GM23338 (cell line): ENCODE measurements at regions not wholly inside any gene's neighbourhood (a gene's known extent, or its start where the extent isn't known, plus 50 kb on each side); places are given as distances from the start of the nearest gene placed in this dataset.

Source experiments
- ATAC-seq: fragments of 200-7000 bp; cut with Tn5 transposase; 3 replicates; pipeline ENCODE4 v1.9.1; 2020
- DNase-seq: peaks from one replicate; pipeline ENCODE4 v3.0.0-alpha.2; 2015; ENCODE audit warnings: low spot score
- H2AFZ ChIP-seq: fragments of 200-600 bp; sonication (generic); 2 replicates; pipeline ENCODE4 v1.8.0; 2016; ENCODE audit warnings: antibody characterized with exemption, mild to moderate bottlenecking, moderate library complexity
- H3F3A ChIP-seq: fragments of 200-600 bp; sonication (generic); replicated peaks from 2 replicates; pipeline ENCODE4 v1.8.0; 2017; ENCODE audit warnings: antibody characterized with exemption, mixed run types, low read depth
- H3K27ac ChIP-seq: fragments of 200-600 bp; sonication (generic); 2 replicates; pipeline ENCODE4 v1.6.1; 2016; ENCODE audit warnings: low read depth
- H3K27me3 ChIP-seq: fragments of 200-600 bp; sonication (generic); 2 replicates; pipeline ENCODE4 v1.8.0; 2016; ENCODE audit warnings: mild to moderate bottlenecking, mixed run types, moderate library complexity; ENCODE audit not compliant: insufficient read depth
- H3K36me3 ChIP-seq: fragments of 200-600 bp; sonication (generic); 2 replicates; pipeline ENCODE4 v1.8.0; 2016; ENCODE audit warnings: mild to moderate bottlenecking; ENCODE audit not compliant: insufficient read depth
- H3K4me1 ChIP-seq: fragments of 200-600 bp; sonication (generic); 2 replicates; pipeline ENCODE4 v1.8.0; 2016; ENCODE audit warnings: mild to moderate bottlenecking, moderate library complexity; ENCODE audit not compliant: insufficient read depth
- H3K4me2 ChIP-seq: fragments of 200-600 bp; sonication (generic); 2 replicates; pipeline ENCODE4 v1.7.1; 2017; ENCODE audit warnings: mixed run types
- H3K4me3 ChIP-seq: fragments of 200-600 bp; sonication (generic); 2 replicates; pipeline ENCODE4 v1.6.1; 2016; ENCODE audit warnings: mixed run types
- H3K79me2 ChIP-seq: fragments of 200-600 bp; sonication (generic); replicated peaks from 2 replicates; pipeline ENCODE4 v1.8.0; 2017; ENCODE audit warnings: mild to moderate bottlenecking; ENCODE audit not compliant: insufficient read depth
- H3K9me2 ChIP-seq: fragments of 200-600 bp; sonication (generic); 2 replicates; pipeline ENCODE4 v1.8.0; 2017; ENCODE audit not compliant: insufficient read depth
- H4K20me1 ChIP-seq: fragments of 200-600 bp; sonication (generic); replicated peaks from 2 replicates; pipeline ENCODE4 v1.8.0; 2017; ENCODE audit warnings: mild to moderate bottlenecking; ENCODE audit not compliant: insufficient read depth
- H3K27ac Mint-ChIP-seq: 2 replicates; pipeline ENCODE4 v1.8.0; 2020; ENCODE audit warnings: inconsistent platforms, mild to moderate bottlenecking, moderate library complexity, mixed read lengths
- H3K27me3 Mint-ChIP-seq: 3 replicates; pipeline ENCODE4 v1.8.0; 2022; ENCODE audit warnings: low read depth, mild to moderate bottlenecking, moderate library complexity, mixed read lengths, inconsistent platforms; ENCODE audit not compliant: insufficient read depth, poor library complexity
- H3K36me3 Mint-ChIP-seq: 3 replicates; pipeline ENCODE4 v1.8.0; 2021; ENCODE audit warnings: low read depth, mild to moderate bottlenecking, inconsistent platforms, moderate library complexity, mixed read lengths
- H3K4me1 Mint-ChIP-seq: 3 replicates; pipeline ENCODE4 v1.8.0; 2020; ENCODE audit warnings: mild to moderate bottlenecking, inconsistent platforms, mixed read lengths
- H3K4me3 Mint-ChIP-seq: 3 replicates; pipeline ENCODE4 v1.8.0; 2021; ENCODE audit warnings: moderate library complexity, mild to moderate bottlenecking, inconsistent platforms, mixed read lengths
- H3K9me3 Mint-ChIP-seq: 3 replicates; pipeline ENCODE4 v1.8.0; 2020; ENCODE audit warnings: moderate library complexity, mild to moderate bottlenecking, inconsistent platforms, mixed read lengths
- CREB1 ChIP-seq: fragments of 250-450 bp; sonication (Bioruptor Pico); IDR thresholded peaks from 2 replicates; pipeline ENCODE4 v1.5.0; 2020; ENCODE audit warnings: low read depth, mild to moderate bottlenecking, moderate library complexity
- POLR2AphosphoS5 ChIP-seq: IDR thresholded peaks from 2 replicates; pipeline ENCODE4 v1.6.1; 2016; ENCODE audit warnings: antibody characterized with exemption, low read depth
- ZNF462 ChIP-seq: fragments of 250-450 bp; sonication (Bioruptor Pico); IDR thresholded peaks from 2 replicates; pipeline ENCODE4 v1.5.0; 2020; ENCODE audit warnings: mild to moderate bottlenecking, moderate library complexity
- TF ChIP-seq, protein P1 (sequence below): IDR thresholded peaks from 2 replicates; pipeline ENCODE4 v1.6.1; 2016; ENCODE audit warnings: antibody characterized with exemption

DNA sequence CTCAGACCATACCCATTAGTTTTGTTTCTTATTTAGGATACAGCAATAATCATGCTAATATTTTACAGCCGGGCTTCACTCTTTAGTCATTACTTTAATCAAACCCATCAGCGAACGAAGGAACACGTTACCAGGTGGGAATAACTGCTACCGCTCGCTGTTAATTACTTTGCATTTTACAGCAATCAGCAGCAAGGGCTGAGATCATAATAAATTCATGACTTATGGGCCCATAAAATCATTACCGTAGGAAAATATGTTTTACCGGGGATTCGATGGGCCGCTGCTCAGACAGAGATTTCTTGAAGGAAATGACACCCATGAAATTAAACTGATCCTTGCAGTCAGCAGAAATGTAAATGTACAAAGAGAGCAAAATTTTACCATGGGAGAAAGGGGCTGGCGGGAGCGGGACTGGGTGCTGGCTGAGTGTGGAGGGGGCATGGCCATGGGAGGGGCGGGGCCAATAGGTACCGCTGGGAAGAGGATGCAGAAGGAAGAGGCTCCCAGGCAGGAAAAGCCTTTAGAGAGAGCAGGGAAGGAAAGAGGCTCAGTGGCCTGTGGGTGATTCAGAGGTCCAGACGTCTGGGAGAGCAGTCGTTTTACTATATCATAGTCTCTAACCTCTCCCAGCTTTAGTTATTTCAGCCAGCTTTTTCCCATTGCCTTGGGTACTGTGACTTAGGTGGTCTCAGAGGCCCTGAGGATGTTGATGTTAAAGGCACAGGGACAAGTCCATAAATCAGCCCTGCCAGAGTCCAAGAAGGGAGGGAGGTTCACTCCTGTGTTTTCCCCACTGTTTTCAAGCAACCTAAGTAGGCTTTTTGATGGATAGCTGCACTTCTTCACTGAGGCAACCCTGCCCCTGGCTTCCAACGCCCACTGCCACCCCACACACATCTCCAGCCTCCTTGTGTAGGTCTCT, 258.9 kb downstream of the SEC16B start (continued):
- TF ChIP-seq ZNF462 (CRISPR knock-in tag), result no peak
- no peak for TF ChIP-seq POLR2AphosphoS5

- H4K20me1 ChIP-seq, result no peaks in the 10 kb centered on the region
- H3K27me3 Mint-ChIP-seq, result peaks cover 4% of the 10 kb centered on the region
- no peak overlapping the region for H3K4me3 Mint-ChIP-seq
- H3K4me1 Mint-ChIP-seq, result peaks cover 16% of the 10 kb centered on the region
- H3K27ac Mint-ChIP-seq, result no peak overlapping the region
- H3K36me3 ChIP-seq, result no peaks in the 10 kb centered on the region
- H3K27me3 ChIP-seq, result no peaks in the 10 kb centered on the region
- no peaks in the 10 kb centered on the region for H3K36me3 Mint-ChIP-seq
- no peak overlapping the region for H3K4me2 ChIP-seq
- DNase-seq (no peak), ATAC-seq (no peak)
- no peak overlapping the region for H3K4me3 ChIP-seq
- H3K79me2 ChIP-seq, result no peaks in the 10 kb centered on the region
- no peak overlapping the region for H3K27ac ChIP-seq
- no peaks in the 10 kb centered on the region for H3F3A ChIP-seq
- no peaks in the 10 kb centered on the region; the same call in 1 of the 2 replicates for H3K9me2 ChIP-seq
- no peak overlapping the region for H2AFZ ChIP-seq
- no peaks in the 10 kb centered on the region; the same call in 2 of the 3 replicates for H3K9me3 Mint-ChIP-seq
- peaks cover 12% of the 10 kb centered on the region; the same call in 1 of the 2 replicates for H3K4me1 ChIP-seq
- no peak for TF ChIP-seq ZNF462 (CRISPR knock-in tag)
- TF ChIP-seq, protein P1, sequence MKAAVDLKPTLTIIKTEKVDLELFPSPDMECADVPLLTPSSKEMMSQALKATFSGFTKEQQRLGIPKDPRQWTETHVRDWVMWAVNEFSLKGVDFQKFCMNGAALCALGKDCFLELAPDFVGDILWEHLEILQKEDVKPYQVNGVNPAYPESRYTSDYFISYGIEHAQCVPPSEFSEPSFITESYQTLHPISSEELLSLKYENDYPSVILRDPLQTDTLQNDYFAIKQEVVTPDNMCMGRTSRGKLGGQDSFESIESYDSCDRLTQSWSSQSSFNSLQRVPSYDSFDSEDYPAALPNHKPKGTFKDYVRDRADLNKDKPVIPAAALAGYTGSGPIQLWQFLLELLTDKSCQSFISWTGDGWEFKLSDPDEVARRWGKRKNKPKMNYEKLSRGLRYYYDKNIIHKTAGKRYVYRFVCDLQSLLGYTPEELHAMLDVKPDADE, result no peak
- no peak for TF ChIP-seq CREB1 (CRISPR knock-in tag)
Observed at GRCh38 chr1:177708406-177708805, 261.5 kb downstream of the SEC16B start.
